Activated B cell treated with CpG ODN at 0.5 μM for 24 hours (primary cell): ENCODE measurements at regions not wholly inside any gene's neighbourhood (a gene's known extent, or its start where the extent isn't known, plus 50 kb on each side); places are given as distances from the start of the nearest gene placed in this dataset.
"Not testable (repeated sequence)": the region's sequence is repeated elsewhere in the genome, so short reads cannot be mapped to it uniquely, and the experiment has no call there.

Experiments used
- ATAC-seq: fragments of 200-7000 bp; cut with Tn5 transposase; one replicate; pipeline ENCODE4 v1.10.0; 2021; ENCODE audit warnings: low read depth, mild to moderate bottlenecking, moderate library complexity
- CTCF ChIA-PET: fragments of 350-600 bp; sonication (Branson Sonifier 250); formaldehyde crosslinking; loops from one replicate; lab custom pipeline; 2021; ENCODE audit warnings: antibody characterized with exemption; lab: Charles Lee
- POLR2A ChIA-PET: fragments of 350-600 bp; sonication (Branson Sonifier 250); formaldehyde crosslinking; loops from one replicate; lab custom pipeline; 2021; ENCODE audit warnings: antibody characterized with exemption; lab: Charles Lee
- DNase-seq: peaks from one replicate; pipeline ENCODE4 v3.0.0; 2022
- H3K27ac Mint-ChIP-seq: one replicate; pipeline ENCODE4 v1.8.0; 2020; ENCODE audit warnings: mixed read lengths
- H3K27me3 Mint-ChIP-seq: one replicate; pipeline ENCODE4 v1.8.0; 2021; ENCODE audit warnings: mixed read lengths
- H3K36me3 Mint-ChIP-seq: one replicate; pipeline ENCODE4 v1.8.0; 2021; ENCODE audit warnings: low read depth, mixed read lengths
- H3K4me1 Mint-ChIP-seq: one replicate; pipeline ENCODE4 v1.8.0; 2021; ENCODE audit warnings: mixed read lengths
- H3K4me3 Mint-ChIP-seq: one replicate; pipeline ENCODE4 v1.8.0; 2020; ENCODE audit warnings: mild to moderate bottlenecking, mixed read lengths
- H3K9me3 Mint-ChIP-seq: one replicate; pipeline ENCODE4 v1.8.0; 2020; ENCODE audit warnings: mixed read lengths
- intact Hi-C: fragments of 100-400 bp; cut with micrococcal nuclease; formaldehyde crosslinking; loops from one replicate; pipeline ENCODE4 v1.15.1; 2024

DNA sequence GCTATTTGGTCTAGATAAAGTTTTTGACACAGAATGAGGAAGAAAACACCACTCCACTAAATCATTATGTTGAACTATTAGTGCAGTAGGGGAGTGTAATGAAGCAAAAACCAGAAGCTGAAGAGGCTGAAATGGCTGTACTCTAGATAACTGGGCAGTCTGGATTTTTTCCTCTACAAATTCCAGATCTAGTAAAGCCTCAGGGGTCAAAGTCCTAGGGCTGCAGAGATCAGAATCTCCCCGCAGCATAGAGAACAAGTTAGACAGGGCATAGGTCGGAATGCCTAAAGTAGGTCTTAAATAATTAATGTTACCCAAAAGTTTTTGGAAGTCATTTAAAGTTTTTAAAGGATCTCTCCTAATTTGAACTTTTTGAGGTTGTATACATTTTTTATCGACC is 180.9 kb downstream of the OTOP1 start:
- H3K36me3 Mint-ChIP-seq, DNase-seq, intact Hi-C loops, ATAC-seq, H3K4me3 Mint-ChIP-seq, H3K4me1 Mint-ChIP-seq, POLR2A ChIA-PET, H3K27ac Mint-ChIP-seq, H3K9me3 Mint-ChIP-seq, CTCF ChIA-PET: not testable (repeated sequence)
- peaks cover 42% of the 10 kb centered on the region for H3K27me3 Mint-ChIP-seq

DNA sequence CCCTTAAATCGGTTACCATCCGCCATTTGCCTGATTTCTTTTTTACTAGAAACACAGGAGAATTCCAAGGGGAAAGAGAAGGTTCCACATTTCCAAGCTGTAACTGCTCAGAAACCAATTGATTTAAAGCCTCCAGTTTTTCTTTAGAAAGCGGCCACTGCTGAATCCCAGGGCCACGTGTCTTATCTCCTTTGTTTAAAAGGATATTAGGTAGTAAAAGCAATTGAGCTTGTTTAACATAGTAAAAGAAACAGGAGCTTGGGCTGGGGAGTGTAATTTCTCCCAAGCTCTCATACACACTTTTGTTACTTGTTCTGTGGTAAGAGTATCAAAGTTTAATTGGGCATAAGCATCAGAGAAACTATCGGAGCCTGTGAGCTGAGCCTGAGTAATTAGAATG is 180.0 kb downstream of the OTOP1 start:
- H3K9me3 Mint-ChIP-seq, H3K4me1 Mint-ChIP-seq, DNase-seq, CTCF ChIA-PET, H3K4me3 Mint-ChIP-seq, ATAC-seq, H3K27ac Mint-ChIP-seq, POLR2A ChIA-PET, intact Hi-C loops, H3K36me3 Mint-ChIP-seq: not testable (repeated sequence)
- H3K27me3 Mint-ChIP-seq = peaks cover 42% of the 10 kb centered on the region

DNA sequence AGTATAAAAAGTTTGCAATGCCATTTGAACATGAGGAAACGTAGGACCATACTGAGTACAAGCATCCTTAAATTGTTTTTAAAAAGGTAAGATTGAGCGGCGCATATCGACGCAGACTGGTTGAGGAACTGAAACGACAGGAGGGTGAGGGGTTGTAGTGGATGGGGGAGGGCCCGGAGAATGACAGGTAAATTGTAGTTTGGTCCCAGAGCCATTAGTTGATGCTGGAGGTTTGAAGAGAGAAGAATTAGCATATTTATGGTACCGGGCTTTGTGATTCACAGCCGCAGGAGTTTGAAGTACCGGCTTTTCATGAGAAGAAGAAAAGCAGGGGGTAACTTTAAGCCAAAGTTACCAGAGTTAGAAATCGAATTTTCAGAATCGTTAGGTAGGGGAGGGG is 179.5 kb downstream of the OTOP1 start:
- intact Hi-C loops, CTCF ChIA-PET, DNase-seq, POLR2A ChIA-PET, H3K9me3 Mint-ChIP-seq, ATAC-seq, H3K27ac Mint-ChIP-seq, H3K4me1 Mint-ChIP-seq, H3K36me3 Mint-ChIP-seq, H3K4me3 Mint-ChIP-seq: not testable (repeated sequence)
- peaks cover 42% of the 10 kb centered on the region for H3K27me3 Mint-ChIP-seq

DNA sequence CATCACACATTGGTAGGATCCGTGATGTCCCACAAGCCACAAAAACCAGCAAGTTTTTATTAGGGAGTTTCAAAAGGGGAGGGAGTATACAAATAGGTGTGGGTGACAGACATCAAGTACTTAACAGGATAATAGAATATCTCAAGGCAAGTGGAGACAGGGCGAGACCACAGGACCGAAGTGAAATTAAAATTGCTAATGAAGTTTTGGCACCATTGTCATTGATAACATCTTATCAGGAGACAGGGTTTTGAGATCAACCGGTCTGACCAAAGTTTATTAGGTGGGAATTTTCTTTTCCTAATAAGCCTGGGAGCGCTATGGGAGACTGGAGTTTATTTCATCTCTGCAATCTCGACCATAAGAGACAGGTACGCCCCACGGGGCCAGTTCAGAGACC is 178.5 kb downstream of the OTOP1 start:
- H3K4me1 Mint-ChIP-seq, H3K27ac Mint-ChIP-seq, H3K4me3 Mint-ChIP-seq, DNase-seq, POLR2A ChIA-PET, H3K9me3 Mint-ChIP-seq, ATAC-seq, CTCF ChIA-PET, intact Hi-C loops, H3K36me3 Mint-ChIP-seq: not testable (repeated sequence)
- peaks cover 35% of the 10 kb centered on the region for H3K27me3 Mint-ChIP-seq

DNA sequence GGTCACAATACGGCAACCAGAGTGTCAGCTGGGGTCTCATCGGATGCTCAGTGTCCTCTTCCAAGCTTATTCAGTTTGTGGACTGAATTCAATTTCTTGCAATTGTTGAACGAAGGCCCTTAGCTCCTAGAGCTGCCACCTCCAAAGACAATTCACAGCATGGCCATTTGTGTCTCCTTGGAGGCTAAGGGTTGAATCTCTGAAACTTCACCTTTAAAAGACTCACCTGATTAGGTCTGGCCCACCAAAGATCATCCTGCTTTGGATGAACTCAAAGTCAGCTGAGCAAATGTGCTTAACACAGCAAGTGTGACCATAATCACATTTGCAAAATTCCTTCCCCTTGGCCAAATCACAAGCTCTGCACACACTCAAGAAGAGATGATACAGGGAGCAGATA is 175.9 kb downstream of the OTOP1 start:
- not testable (repeated sequence) for H3K36me3 Mint-ChIP-seq, H3K9me3 Mint-ChIP-seq

DNA sequence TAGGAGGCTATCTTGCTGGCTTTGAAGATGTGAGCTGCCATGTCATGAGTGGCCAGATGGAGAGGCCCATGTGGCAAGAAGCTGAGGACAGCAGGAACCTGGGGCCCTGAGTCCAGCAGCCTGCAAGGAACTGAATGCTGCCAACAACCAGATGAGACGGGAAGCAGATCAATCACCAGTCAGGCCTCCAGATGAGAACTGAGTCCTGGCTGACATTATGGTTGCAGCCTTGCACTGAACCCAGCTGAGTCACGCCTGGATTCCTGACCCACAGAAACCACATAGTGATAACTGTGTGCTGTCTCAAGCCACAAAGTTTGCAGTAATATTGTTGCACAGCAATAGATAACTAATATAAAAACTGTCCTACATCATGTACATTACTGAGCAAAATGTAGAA is 173.8 kb downstream of the OTOP1 start:
- intact Hi-C loops, H3K9me3 Mint-ChIP-seq, POLR2A ChIA-PET, H3K4me1 Mint-ChIP-seq, CTCF ChIA-PET, DNase-seq, H3K36me3 Mint-ChIP-seq, H3K27ac Mint-ChIP-seq, ATAC-seq, H3K4me3 Mint-ChIP-seq: not testable (repeated sequence)
- peaks cover 14% of the 10 kb centered on the region for H3K27me3 Mint-ChIP-seq

More for the DNA sequence above, 175.9 kb downstream of the OTOP1 start:
- ATAC-seq, POLR2A ChIA-PET, H3K4me1 Mint-ChIP-seq, H3K27ac Mint-ChIP-seq, H3K4me3 Mint-ChIP-seq, CTCF ChIA-PET, DNase-seq, intact Hi-C loops: not testable (repeated sequence)
- peaks cover 22% of the 10 kb centered on the region for H3K27me3 Mint-ChIP-seq

DNA sequence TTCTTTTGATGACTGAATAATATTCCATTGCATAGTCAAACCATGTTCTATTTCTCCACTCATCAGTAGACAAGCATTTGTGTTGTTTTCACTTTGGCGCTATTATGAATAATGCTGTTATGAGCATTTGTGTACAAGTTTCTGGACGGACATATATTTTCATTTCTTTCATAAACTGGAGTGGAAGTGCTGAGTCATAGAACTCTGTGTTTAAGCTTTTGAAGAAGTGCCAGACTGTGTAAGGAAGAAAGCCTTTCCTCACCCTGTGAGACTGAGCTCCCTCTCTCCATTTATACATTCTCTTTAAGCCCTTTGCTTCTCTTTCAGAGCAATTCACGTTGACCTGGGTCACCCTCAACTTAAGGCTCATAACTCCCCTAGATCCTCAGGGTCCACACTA is 169.5 kb downstream of the OTOP1 start:
- CTCF ChIA-PET, H3K4me1 Mint-ChIP-seq, POLR2A ChIA-PET, H3K27me3 Mint-ChIP-seq, H3K9me3 Mint-ChIP-seq, H3K4me3 Mint-ChIP-seq, intact Hi-C loops, H3K27ac Mint-ChIP-seq, ATAC-seq, DNase-seq, H3K36me3 Mint-ChIP-seq: not testable (repeated sequence)

DNA sequence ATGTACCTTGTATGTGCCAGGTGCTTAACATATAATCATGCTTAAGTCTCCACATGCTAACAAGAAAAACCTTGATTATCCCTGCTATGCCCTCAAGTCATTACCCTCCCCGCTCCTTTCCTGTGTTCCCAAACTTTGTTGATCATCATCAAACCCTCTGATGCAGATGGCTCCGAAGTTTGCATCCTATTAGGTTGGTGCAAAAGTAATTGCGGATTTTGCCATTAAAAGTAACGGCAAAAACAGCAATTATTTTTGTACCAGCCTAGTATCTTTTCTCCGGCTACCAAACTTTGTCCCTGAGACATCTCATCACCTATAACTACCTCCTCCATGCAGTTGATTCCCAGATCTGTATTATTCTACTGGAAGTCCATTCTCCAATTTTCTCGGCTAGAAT is 142.6 kb downstream of the OTOP1 start:
- POLR2A ChIA-PET, H3K9me3 Mint-ChIP-seq, H3K4me1 Mint-ChIP-seq, DNase-seq, H3K4me3 Mint-ChIP-seq, H3K36me3 Mint-ChIP-seq, CTCF ChIA-PET, H3K27ac Mint-ChIP-seq, intact Hi-C loops, ATAC-seq: not testable (repeated sequence)
- H3K27me3 Mint-ChIP-seq = peaks cover 24% of the 10 kb centered on the region

DNA sequence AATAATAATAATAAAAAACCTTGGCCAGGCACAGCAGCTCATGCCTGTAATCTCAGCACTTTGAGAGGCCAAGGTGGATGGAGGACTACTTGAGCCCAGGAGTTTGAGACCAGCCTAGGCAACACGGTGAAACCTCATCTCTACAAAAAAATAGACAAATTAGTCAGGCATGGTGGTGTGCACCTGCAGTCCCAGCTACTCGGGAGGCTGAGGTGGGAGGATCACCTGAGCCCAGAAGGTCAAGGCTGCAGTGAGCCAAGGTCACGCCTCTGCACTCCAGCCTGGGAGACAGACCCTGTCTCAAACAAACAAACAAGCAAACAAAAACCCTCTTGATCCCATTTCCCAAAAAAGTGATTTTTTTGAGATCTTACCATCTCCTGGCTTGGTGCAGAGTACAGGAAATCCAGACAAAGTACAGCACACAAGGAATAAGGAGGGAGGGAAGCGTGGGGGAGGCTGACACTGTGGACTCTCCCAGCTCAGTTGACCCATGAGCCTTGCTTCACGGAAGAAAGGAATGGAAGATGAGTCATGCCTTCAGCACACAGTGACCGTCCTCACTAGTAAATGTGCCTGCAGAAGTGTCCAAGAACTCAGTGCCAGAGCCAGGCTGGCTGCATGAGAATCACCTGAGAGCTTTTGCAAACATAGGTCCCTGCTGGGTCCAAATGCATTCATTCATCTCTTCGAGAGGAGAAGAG is 136.9 kb downstream of the OTOP1 start:
- H3K9me3 Mint-ChIP-seq, POLR2A ChIA-PET, H3K27ac Mint-ChIP-seq, DNase-seq, H3K4me3 Mint-ChIP-seq, H3K4me1 Mint-ChIP-seq, CTCF ChIA-PET, intact Hi-C loops, ATAC-seq, H3K36me3 Mint-ChIP-seq: not testable (repeated sequence)
- peaks cover 16% of the 10 kb centered on the region for H3K27me3 Mint-ChIP-seq

DNA sequence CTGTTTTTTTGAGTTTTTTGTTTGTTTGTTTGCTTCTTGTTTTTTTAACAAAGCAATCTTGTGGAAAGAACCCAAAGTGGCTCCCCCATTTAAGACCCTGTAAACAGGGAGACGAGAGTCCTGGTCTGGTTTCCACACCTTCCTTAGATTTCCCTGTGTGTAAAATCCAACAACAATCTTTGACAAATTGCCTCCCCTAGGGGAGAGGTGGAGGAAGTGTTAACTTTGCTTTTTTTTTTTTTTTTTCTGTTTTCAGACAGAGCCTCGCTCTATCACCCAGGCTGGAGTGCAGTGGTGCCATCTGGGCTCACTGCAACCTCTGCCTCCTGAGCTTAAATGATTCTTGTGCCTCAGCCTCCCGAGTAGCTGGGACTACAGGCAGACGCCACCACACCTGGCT is 136.0 kb downstream of the OTOP1 start:
- DNase-seq, POLR2A ChIA-PET, CTCF ChIA-PET, H3K9me3 Mint-ChIP-seq, H3K4me1 Mint-ChIP-seq, ATAC-seq, intact Hi-C loops, H3K27ac Mint-ChIP-seq, H3K4me3 Mint-ChIP-seq, H3K36me3 Mint-ChIP-seq: not testable (repeated sequence)
- H3K27me3 Mint-ChIP-seq = peaks cover 16% of the 10 kb centered on the region

DNA sequence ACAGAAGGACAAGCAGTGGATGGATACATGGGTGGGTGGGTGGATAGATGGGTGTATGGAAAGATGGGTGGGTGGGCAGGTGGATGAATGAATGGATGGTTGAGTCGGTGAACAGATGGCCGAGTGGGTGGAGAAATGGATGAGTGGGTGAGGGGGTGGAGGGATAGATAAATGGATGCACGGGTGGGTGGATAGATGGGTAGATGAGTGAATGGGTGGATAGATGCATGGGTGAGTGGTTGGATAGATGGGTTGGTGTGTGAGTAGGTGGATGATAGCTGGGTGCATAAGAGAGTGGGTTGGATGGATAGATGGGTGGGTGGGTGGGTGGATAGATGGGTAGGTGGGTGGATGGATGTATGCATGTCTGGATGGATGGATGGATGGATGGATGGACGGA is 134.6 kb downstream of the OTOP1 start:
- peaks cover 14% of the 10 kb centered on the region for H3K27me3 Mint-ChIP-seq
- DNase-seq, H3K9me3 Mint-ChIP-seq, H3K36me3 Mint-ChIP-seq, H3K4me3 Mint-ChIP-seq, CTCF ChIA-PET, H3K4me1 Mint-ChIP-seq, ATAC-seq, POLR2A ChIA-PET, intact Hi-C loops, H3K27ac Mint-ChIP-seq: not testable (repeated sequence)

DNA sequence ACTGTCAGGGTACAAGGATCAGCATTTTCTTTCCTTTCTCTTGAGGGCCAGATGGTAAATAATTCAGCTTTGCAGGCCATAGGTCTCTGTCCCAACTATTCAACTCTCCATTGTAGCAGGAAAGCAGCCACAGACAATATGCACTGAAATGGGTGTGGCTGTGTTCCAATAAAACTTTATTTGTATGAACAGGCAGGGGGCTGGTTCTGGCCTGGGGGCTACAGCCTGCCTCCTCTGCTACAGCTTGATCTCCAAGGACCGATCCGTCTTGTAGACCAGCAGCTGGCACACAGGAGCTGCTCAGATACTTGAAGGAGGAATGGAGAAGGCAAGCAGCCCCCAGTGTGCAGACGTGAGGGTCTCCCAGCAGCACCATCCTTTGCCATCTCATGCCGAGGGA is 127.1 kb downstream of the OTOP1 start:
- POLR2A ChIA-PET, DNase-seq, H3K9me3 Mint-ChIP-seq, H3K4me3 Mint-ChIP-seq, H3K36me3 Mint-ChIP-seq, H3K4me1 Mint-ChIP-seq, H3K27ac Mint-ChIP-seq, CTCF ChIA-PET, ATAC-seq, intact Hi-C loops: not testable (repeated sequence)
- peaks cover 10% of the 10 kb centered on the region for H3K27me3 Mint-ChIP-seq
